HG03159 (cell line): ENCODE measurements at regions not wholly inside any gene's neighbourhood (a gene's known extent, or its start where the extent isn't known, plus 50 kb on each side); places are given as distances from the start of the nearest gene placed in this dataset.
A peak's percentile ranks its signal among the peaks of the same experiment; 100 is the strongest.
"Not testable (repeated sequence)": the region's sequence is repeated elsewhere in the genome, so short reads cannot be mapped to it uniquely, and the experiment has no call there.

Experiments
- ATAC-seq: cut with Tn5 transposase; IDR thresholded peaks from one replicate; pipeline ENCODE4 v1.9.1; 2021; ENCODE audit warnings: mild to moderate bottlenecking, moderate library complexity; ENCODE audit not compliant: unreplicated experiment

- ATAC-seq: no peak
Measured at GRCh38 chr9:34907044-34907443, 51.0 kb upstream of the PHF24 start.

GRCh38 chr9:34899535-34900158, 58.4 kb upstream of the PHF24 start:
- ATAC-seq: peak; percentile 83

GRCh38 chr9:34898846-34899245, 59.2 kb upstream of the PHF24 start:
- ATAC-seq: no peak

- no peak for ATAC-seq
Measured at GRCh38 chr9:34896112-34896511, 62.0 kb upstream of the PHF24 start.

- no peak for ATAC-seq
Measured at GRCh38 chr9:34892886-34893285, 65.2 kb upstream of the PHF24 start.

GRCh38 chr9:34891386-34891785, 66.7 kb upstream of the PHF24 start:
- ATAC-seq: no peak

GRCh38 chr9:34887841-34888240, 70.2 kb upstream of the PHF24 start:
- ATAC-seq: no peak

- peak; percentile 68 for ATAC-seq
Measured at GRCh38 chr9:34884747-34885189, 73.3 kb upstream of the PHF24 start.

GRCh38 chr9:34876096-34876495, 82.0 kb upstream of the PHF24 start:
- no peak for ATAC-seq

- ATAC-seq: no peak
Measured at GRCh38 chr9:34869390-34869789, 88.7 kb upstream of the PHF24 start.

- ATAC-seq: no peak
Measured at GRCh38 chr9:34866614-34867013, 91.5 kb upstream of the PHF24 start.

GRCh38 chr9:34863426-34863825, 94.7 kb upstream of the PHF24 start:
- no peak for ATAC-seq

GRCh38 chr9:34862836-34863235, 95.2 kb upstream of the PHF24 start:
- no peak for ATAC-seq

GRCh38 chr9:34862043-34862442, 96.0 kb upstream of the PHF24 start:
- ATAC-seq: no peak

- ATAC-seq: not testable (repeated sequence)
Measured at GRCh38 chr9:34855016-34855415, 103.1 kb upstream of the PHF24 start.

GRCh38 chr9:34830068-34830467, 120.1 kb upstream of the CCL21 start:
- ATAC-seq: no peak

GRCh38 chr9:34826999-34827538, 117.1 kb upstream of the CCL21 start:
- no peak for ATAC-seq

GRCh38 chr9:34825775-34826174, 115.8 kb upstream of the CCL21 start:
- ATAC-seq: no peak

GRCh38 chr9:34823778-34824177, 113.8 kb upstream of the CCL21 start:
- ATAC-seq: no peak

- ATAC-seq: no peak
Measured at GRCh38 chr9:34810187-34810524, 100.2 kb upstream of the CCL21 start.

GRCh38 chr9:34809504-34810186, 99.7 kb upstream of the CCL21 start:
- ATAC-seq: no peak

- no peak for ATAC-seq
Measured at GRCh38 chr9:34802916-34803315, 93.0 kb upstream of the CCL21 start.

GRCh38 chr9:34797367-34797766, 87.4 kb upstream of the CCL21 start:
- no peak for ATAC-seq
